ENCODE measurements at regions not wholly inside any gene's neighbourhood (a gene's known extent, or its start where the extent isn't known, plus 50 kb on each side); places are given as distances from the start of the nearest gene placed in this dataset.

DNA sequence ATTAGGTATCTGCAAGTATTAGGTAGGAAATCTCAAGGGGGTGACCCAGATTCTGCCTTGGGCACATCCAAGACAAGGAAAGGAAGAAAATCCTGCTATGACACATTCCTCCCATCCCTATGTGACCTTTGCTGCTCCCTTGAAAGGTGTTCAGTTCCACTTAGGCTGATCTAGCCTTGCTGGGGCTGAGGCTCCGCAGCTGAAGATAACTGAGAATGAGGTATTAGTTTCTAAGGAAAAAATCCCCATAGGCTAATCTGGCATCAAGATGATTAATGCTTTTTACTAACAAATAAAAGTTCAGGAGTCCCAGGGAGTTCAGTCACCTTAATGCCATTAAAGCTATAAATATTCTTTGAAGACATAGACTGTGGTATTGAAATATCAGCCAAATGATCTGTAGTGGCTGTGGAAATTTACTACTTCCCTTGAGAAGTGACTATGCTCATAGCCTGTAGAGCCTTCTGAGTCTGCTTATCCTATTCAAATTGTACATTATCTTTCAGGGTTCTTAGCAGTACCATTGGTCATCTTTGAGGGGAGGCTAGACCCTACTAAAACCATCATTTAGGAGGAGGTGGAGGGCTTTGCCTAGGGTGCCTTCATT, 239.9 kb upstream of the RAG2 start:
- no peak for ATAC-seq

DNA sequence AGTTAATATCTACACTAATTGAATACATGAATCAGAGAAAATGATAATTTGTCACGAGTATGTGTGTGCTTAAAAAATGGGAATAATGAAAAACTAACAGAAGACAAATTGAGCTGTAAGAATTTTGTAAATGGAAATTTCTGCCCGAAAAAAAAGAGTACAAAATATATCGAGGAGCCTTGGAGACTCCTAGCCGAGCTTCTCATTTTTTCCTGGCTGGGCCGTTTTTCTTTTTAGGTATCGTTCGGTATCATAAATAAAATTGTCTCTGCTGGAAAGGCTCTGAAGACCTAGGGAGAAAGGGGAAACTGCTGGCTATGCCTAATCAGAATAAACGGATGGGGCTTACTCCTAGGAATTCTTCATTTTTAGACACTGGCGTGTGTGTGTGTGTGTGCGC, 227.2 kb upstream of the RAG2 start:
- no peak for ATAC-seq

DNA sequence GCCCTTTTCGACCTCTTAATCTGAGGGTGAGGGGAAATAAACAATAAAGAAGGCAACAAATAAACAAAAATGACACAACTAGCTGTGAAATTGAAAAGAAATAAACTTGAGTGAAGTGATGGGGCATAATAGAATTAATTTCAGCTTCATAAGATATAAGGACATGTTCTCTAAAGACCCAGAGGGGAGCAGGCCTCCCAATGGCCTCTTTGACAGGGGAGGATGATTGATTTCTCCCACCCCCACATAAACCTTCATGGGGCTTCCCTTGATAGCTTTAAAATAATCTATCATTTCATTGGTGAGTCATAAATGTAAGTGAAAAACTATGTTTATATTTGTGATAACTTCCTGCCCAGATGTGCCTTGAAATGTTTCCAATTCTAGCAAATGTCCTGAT, 226.3 kb upstream of the RAG2 start:
- no peak for ATAC-seq

DNA sequence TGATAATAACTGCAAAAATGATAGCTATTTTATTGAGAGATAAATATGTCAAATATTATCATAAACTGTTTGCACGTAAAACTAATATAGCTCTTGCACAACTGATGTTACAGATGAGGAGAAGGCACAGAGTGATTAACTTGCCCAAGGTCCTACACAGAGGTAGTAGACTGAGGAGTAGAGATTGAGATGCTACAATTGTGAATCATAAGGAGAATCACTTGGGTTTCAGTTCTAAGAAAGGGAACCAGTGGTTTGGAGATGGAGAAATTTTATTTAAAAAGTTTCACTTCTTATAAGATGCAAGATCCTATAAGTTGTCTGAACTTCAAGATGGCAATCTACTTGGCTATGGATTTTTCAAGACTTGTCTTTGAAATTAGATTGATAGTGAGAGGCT, 224.8 kb upstream of the RAG2 start:
- no peak for ATAC-seq

DNA sequence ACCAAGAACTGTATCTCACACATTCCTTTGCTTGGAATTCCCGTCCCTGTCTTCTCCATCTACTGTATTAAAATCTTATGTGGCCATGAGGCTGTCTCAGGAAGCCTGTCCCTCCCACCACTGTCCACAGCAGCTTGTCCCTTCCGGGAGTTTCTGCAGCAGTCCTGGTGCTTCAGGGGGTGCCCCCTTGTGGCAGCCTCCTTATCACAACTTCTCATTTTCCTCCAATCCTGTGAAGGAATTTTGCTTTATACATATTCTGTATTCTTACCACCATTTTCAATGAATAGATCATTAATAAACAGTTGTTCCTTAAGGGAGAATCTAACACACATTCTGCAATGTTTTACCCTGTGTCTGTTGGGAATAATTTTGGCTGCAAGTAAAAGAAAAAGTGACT, 220.4 kb upstream of the RAG2 start:
- ATAC-seq, result no peak

DNA sequence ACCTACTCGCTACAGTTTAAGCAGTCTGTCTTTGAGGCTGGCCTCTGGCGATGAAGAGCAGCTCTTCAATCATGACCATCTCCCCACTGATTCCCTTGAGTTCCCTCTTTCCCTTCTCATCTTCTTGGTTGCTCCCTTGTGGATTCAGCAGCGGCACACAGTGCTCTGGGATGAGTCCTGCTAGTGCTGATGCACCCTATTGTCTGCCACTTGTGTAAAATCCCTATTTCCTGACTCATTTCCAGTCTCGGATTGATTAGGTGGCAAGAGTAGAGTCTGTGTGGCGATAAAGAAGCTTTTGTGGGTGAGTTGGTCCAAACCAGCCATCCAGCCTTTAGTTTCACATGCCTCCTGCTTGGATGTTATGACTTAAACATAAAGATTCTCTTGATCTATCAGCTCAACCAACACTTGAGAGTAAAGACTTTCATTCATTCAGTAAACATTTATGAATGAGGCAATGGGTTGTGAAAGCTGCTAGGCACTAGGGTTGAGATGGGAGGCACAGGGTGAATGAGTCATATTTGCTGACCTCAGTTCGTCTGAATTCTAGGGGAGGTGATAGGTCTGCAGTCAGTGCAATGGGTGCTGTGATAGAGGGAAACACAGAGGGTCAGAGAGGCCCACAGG, 219.4 kb upstream of the RAG2 start:
- no peak for ATAC-seq

DNA sequence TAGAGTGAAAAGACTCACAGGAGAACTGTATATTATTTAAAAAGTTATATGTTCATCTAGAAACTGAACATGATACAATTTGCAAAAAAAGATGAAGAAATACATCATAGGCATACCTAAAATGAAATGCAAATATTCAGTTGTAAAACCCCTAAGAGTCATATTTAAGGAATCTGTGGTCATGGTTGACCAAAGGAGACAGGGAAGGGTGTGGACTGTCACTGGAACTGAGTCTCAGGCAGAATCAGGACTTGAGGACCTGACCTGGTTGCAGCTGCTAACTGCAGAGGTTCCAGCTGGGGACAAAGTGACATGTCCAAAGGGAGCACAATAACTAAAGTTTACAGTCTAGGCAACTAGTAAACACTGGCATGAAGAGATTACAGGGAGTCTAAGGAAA, 211.3 kb upstream of the RAG2 start:
- no peak for ATAC-seq

DNA sequence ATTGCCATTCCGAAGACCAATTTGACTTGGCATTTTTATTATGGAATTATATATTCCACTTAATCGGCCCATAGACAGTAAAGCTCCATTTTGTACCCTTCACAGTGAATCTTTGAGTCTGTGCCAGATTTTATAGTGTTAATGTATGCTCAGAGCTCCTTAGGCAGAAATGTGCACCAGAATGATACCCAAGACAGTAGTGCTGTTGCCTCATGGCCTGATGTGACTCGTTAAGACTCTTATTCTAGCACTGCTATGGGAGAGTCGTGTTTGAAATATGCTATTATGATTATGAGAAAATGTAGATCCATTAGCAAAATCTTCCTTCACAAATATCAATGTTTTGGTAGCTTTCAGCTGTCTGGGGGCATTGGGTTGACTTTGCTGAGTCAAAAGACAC, 209.8 kb upstream of the RAG2 start:
- ATAC-seq, result no peak

DNA sequence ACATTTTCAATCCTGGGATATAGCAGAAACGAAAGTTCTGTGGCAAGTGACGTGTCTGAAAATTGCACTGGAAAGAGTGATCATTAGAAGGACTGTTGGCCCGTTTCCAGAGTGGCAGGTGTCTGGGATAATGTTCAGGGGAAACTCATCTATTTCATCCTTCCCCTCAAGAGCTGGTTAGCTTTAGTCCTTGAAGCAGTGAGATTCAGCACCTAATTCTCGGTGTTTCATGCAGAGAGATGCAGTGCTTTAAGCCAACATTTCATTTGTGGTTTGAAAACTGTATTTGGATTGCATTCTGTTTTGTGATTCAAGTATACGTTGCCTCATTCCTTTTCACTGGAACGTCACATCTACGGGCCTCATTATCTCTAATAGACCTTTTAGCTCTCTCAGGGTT, 205.0 kb upstream of the RAG2 start:
- ATAC-seq, result no peak

DNA sequence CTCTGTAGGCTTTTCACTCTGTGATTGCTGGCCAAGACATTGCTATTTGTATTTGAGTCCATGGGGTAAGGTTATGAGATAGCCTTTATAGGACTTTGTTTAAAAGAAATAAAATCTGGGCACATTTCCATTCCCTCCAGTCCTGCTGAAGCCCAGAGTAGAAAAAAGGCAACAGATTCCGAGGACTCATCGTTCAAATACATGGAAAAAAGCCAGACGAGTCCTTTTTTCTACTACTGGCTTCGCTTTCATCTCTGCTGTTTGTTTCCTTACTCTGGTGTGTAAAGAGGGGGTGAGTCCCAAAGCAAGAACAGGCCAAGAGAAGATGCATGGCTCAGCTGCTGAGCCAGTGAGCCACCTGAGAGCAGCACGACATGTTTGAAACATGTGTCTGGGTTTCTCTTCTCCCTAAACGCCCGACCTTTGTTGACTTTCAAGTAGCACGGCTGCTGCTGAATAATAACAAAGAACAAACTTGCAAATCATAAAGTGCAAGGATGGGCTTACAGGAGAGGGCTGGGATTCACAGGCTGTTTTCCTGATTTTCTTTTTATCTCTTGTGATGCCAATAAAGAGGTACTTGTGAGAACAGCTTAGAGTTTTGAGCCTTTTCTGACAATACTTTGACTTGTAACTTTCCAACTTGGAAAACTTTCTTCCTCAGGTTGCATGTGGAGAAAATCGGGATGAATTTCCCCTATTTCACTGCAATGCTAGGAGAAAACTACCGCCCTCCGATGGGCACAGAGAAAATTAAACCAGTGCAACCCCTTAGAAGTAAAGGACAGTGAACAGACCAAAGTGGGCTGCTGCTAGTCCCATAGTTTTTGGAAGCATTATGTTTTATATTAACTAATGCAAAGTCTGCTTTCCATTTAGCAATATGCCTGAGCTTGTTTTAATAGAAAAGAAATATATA, 195.2 kb upstream of the RAG2 start:
- ATAC-seq, result no peak

DNA sequence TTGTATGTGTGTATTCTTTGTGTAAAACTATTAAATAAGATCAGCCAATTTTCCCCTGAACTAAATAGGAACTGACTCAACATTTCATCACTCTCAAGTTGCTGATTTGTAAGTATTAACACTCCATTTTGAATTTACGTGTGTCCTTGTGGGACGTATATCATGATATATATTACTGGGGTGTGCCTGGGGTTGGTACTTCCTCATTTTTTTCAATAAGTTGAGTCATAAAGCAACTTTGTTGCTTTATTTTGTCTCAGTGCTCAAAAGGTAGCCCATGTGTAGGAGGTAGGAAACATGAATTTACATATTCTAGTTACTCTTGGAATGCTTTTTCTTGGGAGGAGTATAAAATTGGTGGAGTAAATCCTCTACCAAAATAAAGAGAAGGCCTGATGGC, 193.9 kb upstream of the RAG2 start:
- ATAC-seq, result no peak

DNA sequence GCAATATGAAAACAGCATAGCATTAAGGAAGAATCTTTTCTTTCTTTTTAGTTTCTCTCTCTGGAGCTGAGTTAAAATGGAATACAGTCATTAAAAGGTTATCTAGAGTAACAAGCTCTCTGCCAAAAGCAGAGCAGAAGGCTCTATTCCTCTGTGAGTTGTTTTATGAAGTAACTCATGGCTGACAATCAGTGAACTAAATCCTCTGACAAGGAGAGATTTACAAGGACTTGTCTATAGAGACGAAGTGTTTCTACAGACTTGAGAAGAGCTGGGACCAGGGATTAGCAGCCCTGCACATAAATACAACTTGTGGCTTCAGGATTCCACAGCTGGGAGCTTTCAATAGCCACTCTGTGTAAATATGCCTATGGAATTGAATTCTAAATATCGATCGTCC, 192.5 kb upstream of the RAG2 start:
- no peak for ATAC-seq

DNA sequence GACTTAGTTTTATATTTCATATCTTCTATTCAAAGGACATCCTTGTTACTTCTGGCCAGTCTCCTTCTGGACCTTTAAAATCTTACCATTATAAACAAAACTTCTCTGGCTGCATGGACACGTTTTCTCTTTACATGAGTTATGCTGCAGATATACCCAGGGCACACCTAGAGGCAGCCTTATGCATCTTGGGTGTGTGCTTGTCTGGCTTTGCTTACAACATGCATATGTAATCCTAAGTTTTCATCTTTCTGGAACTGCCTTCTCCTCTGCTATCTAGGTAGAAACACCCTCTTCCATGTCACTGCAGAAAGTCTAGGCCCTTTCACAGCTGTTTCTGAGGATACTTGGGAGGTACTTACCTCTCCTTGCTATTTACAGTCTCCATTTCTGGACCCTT, 185.8 kb upstream of the RAG2 start:
- no peak for ATAC-seq

DNA sequence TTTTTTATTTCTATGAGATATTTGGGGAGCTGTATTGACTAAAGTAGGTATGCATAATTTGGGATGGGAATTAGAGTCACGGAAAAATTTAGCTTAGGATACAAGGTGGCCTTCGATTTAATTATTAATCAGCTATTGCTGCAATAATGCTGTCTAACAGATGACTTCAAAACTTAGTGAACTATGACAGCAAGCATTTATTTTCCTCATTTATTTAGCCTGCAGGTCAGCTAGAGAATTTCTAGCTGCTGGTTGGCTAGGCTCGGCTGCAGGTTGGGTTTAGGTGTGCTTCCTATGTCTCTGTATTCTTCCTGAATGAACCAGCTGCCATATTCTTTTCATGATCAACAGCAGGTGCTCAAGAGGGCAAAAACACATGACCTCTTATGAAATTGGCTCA, 181.8 kb upstream of the RAG2 start:
- no peak for ATAC-seq

DNA sequence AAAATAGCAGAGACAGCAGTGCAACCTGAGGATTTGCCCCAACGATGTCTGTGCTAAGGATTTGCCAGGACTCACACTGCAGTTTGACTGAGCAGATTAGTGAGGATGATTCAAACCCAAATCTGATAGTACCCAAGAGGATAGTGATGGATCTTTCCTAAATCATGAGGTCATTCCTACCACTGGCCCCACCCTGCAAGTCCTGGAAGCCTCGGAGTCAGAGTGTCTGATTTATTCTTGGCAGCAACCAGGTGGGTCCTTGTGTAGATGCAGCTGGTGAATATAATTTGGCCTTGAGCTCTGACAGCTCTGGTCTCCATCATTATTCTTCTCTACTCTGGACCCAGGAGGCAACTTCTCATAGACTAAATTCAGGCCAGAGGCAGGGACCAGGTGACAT, 179.3 kb upstream of the RAG2 start:
- ATAC-seq, result no peak

DNA sequence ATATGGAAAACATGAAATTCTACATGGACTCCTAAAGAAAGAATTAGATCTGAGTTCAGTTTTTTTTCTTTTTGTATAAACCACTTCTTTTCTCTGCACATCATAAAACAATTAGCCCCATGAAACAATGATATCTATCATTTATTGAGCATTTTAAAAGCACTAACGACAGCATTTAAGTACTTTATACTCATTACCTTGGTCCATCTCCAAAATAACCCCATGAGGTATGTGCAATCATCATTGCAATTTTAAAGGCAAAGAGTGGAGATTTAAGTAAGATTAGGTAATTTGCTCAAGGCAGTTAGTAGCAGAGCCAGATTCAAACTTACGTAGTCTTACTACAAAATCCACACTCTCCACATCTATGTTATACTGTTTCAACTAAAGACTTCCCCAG, 177.7 kb upstream of the RAG2 start:
- no peak for ATAC-seq

DNA sequence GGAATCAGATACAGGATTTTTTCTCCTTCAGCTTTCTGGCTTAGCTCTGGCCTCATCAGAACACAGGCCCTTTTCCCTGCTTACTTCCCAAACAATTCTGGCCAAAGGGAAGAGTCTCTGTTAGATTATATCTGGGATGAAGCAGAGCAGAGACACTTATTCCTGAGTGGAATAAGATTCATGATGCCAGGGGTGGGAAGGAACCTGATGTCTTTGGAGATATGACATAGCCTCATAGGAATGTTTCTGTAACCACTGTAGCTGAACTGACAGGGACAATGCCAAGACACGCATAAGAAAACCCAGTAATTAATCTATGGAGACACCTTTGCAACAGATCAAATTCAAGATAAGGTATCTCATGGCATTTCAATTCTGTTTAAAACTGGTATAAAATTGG, 177.1 kb upstream of the RAG2 start:
- ATAC-seq, result no peak

DNA sequence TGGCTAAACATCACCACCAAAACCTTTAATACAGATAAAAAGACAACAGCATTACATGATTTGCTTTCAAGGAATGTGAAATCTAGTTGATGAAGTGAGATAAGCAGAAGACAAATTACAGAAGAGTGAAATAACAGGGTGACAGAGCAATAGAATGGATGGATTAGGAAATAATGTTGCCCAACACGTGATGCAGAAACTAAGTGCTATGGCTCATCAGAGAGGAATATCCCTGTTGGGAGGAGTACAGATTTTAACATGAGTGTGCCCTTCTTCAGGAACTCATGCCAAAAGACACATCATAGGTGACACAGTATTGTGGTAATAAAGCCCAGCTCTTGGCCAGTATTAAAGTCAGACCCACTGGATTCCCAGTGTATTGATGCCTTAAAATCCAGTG, 176.6 kb upstream of the RAG2 start:
- peak; percentile 26 for ATAC-seq

DNA sequence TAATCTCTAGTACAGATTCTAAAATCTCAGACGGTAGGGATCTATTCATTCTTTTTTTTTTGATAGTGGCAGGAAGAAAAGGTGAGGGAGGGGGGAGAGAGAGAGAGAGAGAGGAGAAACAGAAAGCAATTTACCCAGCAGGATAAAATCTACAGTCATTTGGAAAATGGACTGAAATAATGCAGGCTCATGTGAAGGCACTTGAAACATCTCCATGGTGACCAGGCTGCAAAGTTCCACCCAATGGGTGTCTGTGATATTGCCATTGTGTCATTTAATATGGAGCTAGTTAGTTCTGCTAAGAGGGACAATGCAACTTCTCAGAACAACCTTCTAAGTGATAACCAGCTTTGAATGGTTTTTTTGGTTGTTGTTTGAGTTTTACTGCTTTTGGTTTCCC, 165.2 kb upstream of the RAG2 start:
- no peak for ATAC-seq

DNA sequence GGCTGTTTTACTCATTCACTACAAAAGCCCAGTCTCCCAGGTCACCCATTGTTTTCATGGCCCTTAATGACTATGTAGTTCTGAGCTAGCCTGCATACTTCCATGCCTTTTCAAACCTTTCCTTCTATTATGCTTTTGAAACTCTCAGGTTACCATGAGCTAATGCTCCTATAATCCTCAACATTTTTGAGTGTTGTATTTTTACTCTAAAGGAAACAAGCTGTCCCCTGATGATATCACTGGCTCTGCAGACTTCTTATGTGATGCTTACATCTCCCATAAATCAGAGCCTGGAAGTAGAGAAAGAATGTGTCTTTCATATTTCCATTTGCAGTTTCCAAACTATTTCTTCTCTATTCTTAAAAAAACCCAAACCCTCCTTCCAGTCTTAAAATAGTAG, 159.0 kb upstream of the RAG2 start:
- ATAC-seq, result no peak

DNA sequence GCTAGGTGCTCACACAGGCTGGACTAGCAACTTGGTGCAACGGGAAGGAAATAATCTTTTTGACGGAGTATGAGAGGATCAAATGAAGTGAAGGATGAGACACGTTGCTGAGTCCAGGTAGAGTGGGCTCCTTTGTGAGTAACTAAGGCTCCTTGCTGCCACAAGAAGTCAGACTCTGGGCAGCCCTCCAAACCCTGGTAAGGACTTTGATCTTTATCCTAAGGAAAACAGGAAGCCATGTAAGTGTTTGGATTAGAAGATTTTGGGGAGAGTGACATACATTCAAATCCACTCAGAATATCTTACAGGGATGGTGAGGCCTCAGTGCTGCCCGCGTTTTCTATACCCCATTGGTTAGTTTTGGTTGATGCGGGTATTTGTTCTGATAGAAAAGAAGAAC, 155.9 kb upstream of the RAG2 start:
- ATAC-seq, result no peak

DNA sequence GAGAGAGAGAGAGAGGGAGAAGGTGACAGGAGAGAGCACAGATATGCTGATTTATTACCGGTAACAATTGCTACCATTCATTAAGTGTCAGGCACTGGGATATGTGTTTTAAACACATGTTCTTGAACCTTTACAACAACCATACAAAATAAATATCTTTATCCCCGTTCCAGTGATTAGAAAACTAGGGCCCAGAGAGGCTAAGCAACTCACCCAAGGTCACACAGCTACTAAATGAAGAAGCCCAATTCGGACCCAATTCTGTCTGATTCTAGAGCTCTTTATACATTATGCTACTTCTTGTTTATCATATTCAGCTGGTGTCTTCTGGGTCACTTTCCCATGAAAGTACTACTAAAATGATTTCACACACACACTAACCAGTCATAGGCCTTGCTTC, 154.0 kb upstream of the RAG2 start:
- no peak for ATAC-seq

DNA sequence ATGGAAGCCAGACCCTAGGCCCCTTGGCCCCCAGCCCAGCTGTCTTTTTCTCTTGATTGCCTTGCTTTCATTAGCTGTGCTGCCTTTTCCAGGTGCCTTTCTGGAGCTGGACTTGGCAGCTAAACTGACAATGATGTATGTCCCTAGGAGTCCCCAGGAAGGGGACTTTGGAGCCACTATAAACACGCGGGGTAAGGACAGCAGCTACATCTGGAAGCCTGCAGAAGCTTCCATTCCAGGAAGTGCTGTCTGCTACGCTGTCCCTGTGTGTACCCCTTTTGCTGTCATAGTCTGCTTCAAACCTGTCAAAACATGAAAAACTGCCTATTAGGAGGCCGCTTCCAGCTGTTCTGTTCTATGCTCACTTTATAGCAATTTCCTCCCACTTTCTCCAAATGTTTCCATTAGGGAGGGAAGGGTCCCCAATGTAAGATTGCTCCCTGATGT, 153.3 kb upstream of the RAG2 start:
- no peak for ATAC-seq

DNA sequence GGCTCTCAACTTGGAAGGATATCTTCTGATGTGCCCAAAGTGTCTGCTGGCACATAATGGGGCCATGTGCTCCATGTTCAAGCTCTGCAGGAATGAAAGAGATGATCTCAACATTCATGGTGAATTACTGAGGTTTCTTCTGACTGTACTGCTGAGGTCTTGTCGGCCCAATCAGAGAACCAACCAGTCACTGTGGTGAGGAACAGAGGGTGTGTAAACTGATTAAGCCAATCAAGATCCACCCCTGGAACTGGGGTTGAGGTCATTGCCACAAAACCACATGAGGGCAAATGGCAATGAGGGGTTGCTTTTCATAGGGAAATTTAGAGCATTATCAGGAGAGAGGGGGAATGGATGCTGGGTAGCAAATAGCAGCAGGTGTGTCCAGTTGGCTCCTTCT, 152.3 kb upstream of the RAG2 start:
- no peak for ATAC-seq

Measured in esophagus mucosa (tissue), 1 donor.